Activated CD4-positive, alpha-beta memory T cell treated with anti-CD3 and anti-CD28 coated beads for 36 hours (primary cell): ENCODE measurements at regions not wholly inside any gene's neighbourhood (a gene's known extent, or its start where the extent isn't known, plus 50 kb on each side); places are given as distances from the start of the nearest gene placed in this dataset.
A peak's percentile ranks its signal among the peaks of the same experiment; 100 is the strongest.
"Not testable (repeated sequence)": the region's sequence is repeated elsewhere in the genome, so short reads cannot be mapped to it uniquely, and the experiment has no call there.

Experiments
- CTCF ChIA-PET: fragments of 350-600 bp; sonication (Branson Sonifier 250); formaldehyde crosslinking; loops from one replicate; lab custom pipeline; 2021; ENCODE audit warnings: antibody characterized with exemption, inconsistent platforms; lab: Charles Lee
- POLR2A ChIA-PET: fragments of 350-600 bp; sonication (Branson Sonifier 250); formaldehyde crosslinking; loops from one replicate; lab custom pipeline; 2021; ENCODE audit warnings: antibody characterized with exemption; lab: Charles Lee
- DNase-seq: peaks from one replicate; pipeline ENCODE4 v3.0.0-alpha.2; 2020
- H3K27ac Mint-ChIP-seq: one replicate; pipeline ENCODE4 v1.8.0; 2021; ENCODE audit warnings: mixed read lengths
- H3K27me3 Mint-ChIP-seq: one replicate; pipeline ENCODE4 v1.8.0; 2021; ENCODE audit warnings: mixed read lengths
- H3K36me3 Mint-ChIP-seq: one replicate; pipeline ENCODE4 v1.8.0; 2021; ENCODE audit warnings: mixed read lengths
- H3K4me1 Mint-ChIP-seq: one replicate; pipeline ENCODE4 v1.8.0; 2021; ENCODE audit warnings: low read depth, mixed read lengths
- H3K4me3 Mint-ChIP-seq: one replicate; pipeline ENCODE4 v1.8.0; 2021; ENCODE audit warnings: mild to moderate bottlenecking, mixed read lengths
- H3K9me3 Mint-ChIP-seq: one replicate; pipeline ENCODE4 v1.8.0; 2021; ENCODE audit warnings: mixed read lengths
- intact Hi-C: fragments of 100-400 bp; cut with micrococcal nuclease; formaldehyde crosslinking; loops from one replicate; pipeline ENCODE4 v1.15.1; 2023

GRCh38 chr7:39758234-39758970 is 135.0 kb downstream of the RALA start:
- CTCF ChIA-PET = no interaction called here
- no peaks in the 10 kb centered on the region for H3K27me3 Mint-ChIP-seq
- peaks cover 14% of the 10 kb centered on the region for H3K4me1 Mint-ChIP-seq

GRCh38 chr7:39761449-39761848 is 138.1 kb downstream of the RALA start:
- POLR2A ChIA-PET = no interaction called here
- Mint-ChIP-seq H3K36me3 (no peaks in the 10 kb centered on the region), H3K27ac (no peak overlapping the region), H3K9me3 (no peaks in the 10 kb centered on the region), H3K4me3 (no peak overlapping the region), H3K4me1 (no peaks in the 10 kb centered on the region), H3K27me3 (no peaks in the 10 kb centered on the region)
- DNase-seq = no peak
- CTCF ChIA-PET = interaction anchor here (1.2 to 3.4 kb wide), 2 partner anchors 16 to 182 kb away, joined by 3 to 14 read pairs; no protein-coding TSS in a partner anchor
- intact Hi-C loops = no loop called here

More at GRCh38 chr7:39758234-39758970, 135.0 kb downstream of the RALA start:
- POLR2A ChIA-PET = interaction anchor here (0.5 kb wide), 1 partner anchor 194 kb away, joined by 4 read pairs; no protein-coding TSS in a partner anchor
- H3K27ac Mint-ChIP-seq = no peak overlapping the region
- intact Hi-C loops = no loop called here
- no peak overlapping the region for H3K4me3 Mint-ChIP-seq
- no peaks in the 10 kb centered on the region for H3K36me3 Mint-ChIP-seq
- H3K9me3 Mint-ChIP-seq = no peaks in the 10 kb centered on the region
- DNase-seq = no peak

- H3K27me3 Mint-ChIP-seq, intact Hi-C loops, H3K4me3 Mint-ChIP-seq, H3K36me3 Mint-ChIP-seq, H3K27ac Mint-ChIP-seq, H3K4me1 Mint-ChIP-seq, H3K9me3 Mint-ChIP-seq, POLR2A ChIA-PET, DNase-seq: not testable (repeated sequence)
- CTCF ChIA-PET = interaction anchor here (1.1 to 3.4 kb wide), 2 partner anchors 180 to 183 kb away, joined by 3 to 14 read pairs; no protein-coding TSS in a partner anchor
These were observed 139.1 kb downstream of the RALA start for GRCh38 chr7:39762466-39762865.

GRCh38 chr7:39762881-39763280 is 139.5 kb downstream of the RALA start:
- H3K27ac Mint-ChIP-seq, DNase-seq, H3K4me1 Mint-ChIP-seq, intact Hi-C loops, H3K9me3 Mint-ChIP-seq, H3K4me3 Mint-ChIP-seq, POLR2A ChIA-PET, H3K36me3 Mint-ChIP-seq, H3K27me3 Mint-ChIP-seq: not testable (repeated sequence)
- CTCF ChIA-PET = interaction anchor here (1.1 to 3.4 kb wide), 2 partner anchors 181 to 183 kb away, joined by 3 to 14 read pairs; no protein-coding TSS in a partner anchor

GRCh38 chr7:39765833-39766232 is 142.5 kb downstream of the RALA start:
- CTCF ChIA-PET, H3K9me3 Mint-ChIP-seq, H3K4me1 Mint-ChIP-seq, H3K27ac Mint-ChIP-seq, H3K4me3 Mint-ChIP-seq, H3K36me3 Mint-ChIP-seq, POLR2A ChIA-PET, DNase-seq, H3K27me3 Mint-ChIP-seq, intact Hi-C loops: not testable (repeated sequence)

GRCh38 chr7:39768439-39768838 is 145.1 kb downstream of the RALA start:
- CTCF ChIA-PET, H3K27me3 Mint-ChIP-seq, H3K4me3 Mint-ChIP-seq, H3K9me3 Mint-ChIP-seq, H3K4me1 Mint-ChIP-seq, H3K27ac Mint-ChIP-seq, DNase-seq, intact Hi-C loops: not testable (repeated sequence)
- POLR2A ChIA-PET = interaction anchor here (1.1 kb wide), 1 partner anchor 190 kb away, joined by 3 read pairs; no protein-coding TSS in a partner anchor
- peaks cover 17% of the 10 kb centered on the region for H3K36me3 Mint-ChIP-seq

- CTCF ChIA-PET, H3K27me3 Mint-ChIP-seq, POLR2A ChIA-PET, H3K4me3 Mint-ChIP-seq, H3K9me3 Mint-ChIP-seq, H3K4me1 Mint-ChIP-seq, DNase-seq, H3K27ac Mint-ChIP-seq, intact Hi-C loops: not testable (repeated sequence)
- H3K36me3 Mint-ChIP-seq = peaks cover 11% of the 10 kb centered on the region
These were observed 151.0 kb downstream of the RALA start for GRCh38 chr7:39774341-39774851.

- H3K27ac Mint-ChIP-seq, H3K9me3 Mint-ChIP-seq, intact Hi-C loops, H3K4me1 Mint-ChIP-seq, H3K4me3 Mint-ChIP-seq, DNase-seq, POLR2A ChIA-PET, H3K36me3 Mint-ChIP-seq, H3K27me3 Mint-ChIP-seq: not testable (repeated sequence)
- CTCF ChIA-PET = interaction anchor here (0.6 kb wide), 1 partner anchor 36 kb away, joined by 3 read pairs; no protein-coding TSS in a partner anchor
These were observed 158.2 kb downstream of the RALA start for GRCh38 chr7:39781557-39781956.

- H3K36me3 Mint-ChIP-seq = peaks cover 12% of the 10 kb centered on the region
- POLR2A ChIA-PET, CTCF ChIA-PET, H3K9me3 Mint-ChIP-seq, DNase-seq, H3K4me1 Mint-ChIP-seq, H3K27ac Mint-ChIP-seq, H3K4me3 Mint-ChIP-seq, H3K27me3 Mint-ChIP-seq, intact Hi-C loops: not testable (repeated sequence)
These were observed 163.1 kb downstream of the RALA start for GRCh38 chr7:39786440-39786839.

- H3K9me3 Mint-ChIP-seq, POLR2A ChIA-PET, intact Hi-C loops, H3K4me3 Mint-ChIP-seq, H3K27ac Mint-ChIP-seq, H3K27me3 Mint-ChIP-seq, DNase-seq, H3K4me1 Mint-ChIP-seq: not testable (repeated sequence)
- CTCF ChIA-PET = interaction anchor here (1.1 kb wide), 1 partner anchor 211 kb away, joined by 4 read pairs; no protein-coding TSS in a partner anchor
- peaks cover 15% of the 10 kb centered on the region for H3K36me3 Mint-ChIP-seq
These were observed 159.0 kb upstream of the CDK13 start for GRCh38 chr7:39791035-39791434.

- H3K4me1 Mint-ChIP-seq, H3K9me3 Mint-ChIP-seq, H3K4me3 Mint-ChIP-seq, intact Hi-C loops, H3K27ac Mint-ChIP-seq, POLR2A ChIA-PET, H3K27me3 Mint-ChIP-seq: not testable (repeated sequence)
- peaks cover 15% of the 10 kb centered on the region for H3K36me3 Mint-ChIP-seq
- CTCF ChIA-PET = interaction anchor here (1.1 kb wide), 1 partner anchor 212 kb away, joined by 4 read pairs; no protein-coding TSS in a partner anchor
- peak; percentile 13 for DNase-seq
These were observed 158.1 kb upstream of the CDK13 start for GRCh38 chr7:39791911-39792310.

GRCh38 chr7:39793026-39793425 is 157.0 kb upstream of the CDK13 start:
- intact Hi-C loops, H3K4me1 Mint-ChIP-seq, H3K4me3 Mint-ChIP-seq, H3K9me3 Mint-ChIP-seq, H3K27me3 Mint-ChIP-seq, H3K27ac Mint-ChIP-seq, CTCF ChIA-PET, DNase-seq, POLR2A ChIA-PET: not testable (repeated sequence)
- H3K36me3 Mint-ChIP-seq = peaks cover 15% of the 10 kb centered on the region
